IMR-90 (cell line): ENCODE measurements at regions not wholly inside any gene's neighbourhood (a gene's known extent, or its start where the extent isn't known, plus 50 kb on each side); places are given as distances from the start of the nearest gene placed in this dataset.

Experiments used
- ATAC-seq: fragments of 200-7000 bp; cut with Tn5 transposase; 2 replicates; pipeline ENCODE4 v1.9.1; 2020; ENCODE audit warnings: low read depth, mild to moderate bottlenecking, moderate library complexity
- BruUV-seq: library from RNA; stranded (reverse); fragments of 400-500 nt; replicated peaks from 2 replicates; lab custom pipeline; 2021; lab: Mats Ljungman, UMichigan
- CTCF ChIA-PET: fragments of 300-600 bp; formaldehyde crosslinking; extraction: SDS; loops from one replicate; lab custom pipeline; 2021; ENCODE audit warnings: antibody characterized with exemption; lab: Yijun Ruan, JAX
- POLR2A ChIA-PET: fragments of 300-600 bp; sonication (Branson Sonifier 250); formaldehyde crosslinking; loops from one replicate; lab custom pipeline; 2022; ENCODE audit warnings: antibody characterized with exemption; ENCODE audit not compliant: unreplicated experiment; lab: Charles Lee
- DNase-seq: peaks from one replicate; pipeline ENCODE4 v3.0.0; 2013
- H2AFZ ChIP-seq: replicated peaks from 2 replicates; pipeline ENCODE3; 2013; ENCODE audit warnings: low read length, mild to moderate bottlenecking; ENCODE audit not compliant: poor library complexity
- H2AK5ac ChIP-seq: 2 replicates; pipeline ENCODE4 v1.6.1; 2013; ENCODE audit warnings: low read depth, low read length, inconsistent platforms
- H2AK9ac ChIP-seq: replicated peaks from 2 replicates; pipeline ENCODE3; 2013; ENCODE audit warnings: mild to moderate bottlenecking, low read depth, low read length, moderate library complexity; ENCODE audit not compliant: poor library complexity
- H2BK120ac ChIP-seq: 2 replicates; pipeline ENCODE4 v1.6.1; 2013; ENCODE audit warnings: low read depth, low read length, inconsistent platforms
- H2BK15ac ChIP-seq: 3 replicates; pipeline ENCODE4 v1.6.1; 2013; ENCODE audit warnings: low read depth, low read length, inconsistent platforms
- H2BK20ac ChIP-seq: 2 replicates; pipeline ENCODE4 v1.6.1; 2013; ENCODE audit warnings: low read depth, mild to moderate bottlenecking, inconsistent platforms, low read length, moderate library complexity
- H2BK5ac ChIP-seq: 2 replicates; pipeline ENCODE4 v1.6.1; 2013; ENCODE audit warnings: mild to moderate bottlenecking, low read depth, low read length, inconsistent platforms; ENCODE audit not compliant: poor library complexity, severe bottlenecking
- H3K14ac ChIP-seq: replicated peaks from 2 replicates; pipeline ENCODE4 v1.6.1; 2013; ENCODE audit warnings: low read depth, low read length, inconsistent platforms
- H3K18ac ChIP-seq: 2 replicates; pipeline ENCODE4 v1.6.1; 2013; ENCODE audit warnings: low read depth, low read length, control low read depth
- H3K23ac ChIP-seq: 2 replicates; pipeline ENCODE4 v1.6.1; 2013; ENCODE audit warnings: low read depth, low read length, inconsistent platforms
- H3K27ac ChIP-seq: 2 replicates; pipeline ENCODE4 v1.5.1; 2013; ENCODE audit warnings: mild to moderate bottlenecking, control low read depth, low read length; ENCODE audit not compliant: insufficient read depth
- H3K27me3 ChIP-seq: 2 replicates; pipeline ENCODE4 v1.6.1; 2013; ENCODE audit warnings: low read length; ENCODE audit not compliant: control insufficient read depth, insufficient read depth
- H3K36me3 ChIP-seq: 2 replicates; pipeline ENCODE4 v1.6.1; 2013; ENCODE audit warnings: low read length, mixed read lengths; ENCODE audit not compliant: control insufficient read depth, insufficient read depth
- H3K4ac ChIP-seq: 2 replicates; pipeline ENCODE4 v1.6.1; 2013; ENCODE audit warnings: low read depth, low read length, inconsistent platforms
- H3K4me1 ChIP-seq: 2 replicates; pipeline ENCODE4 v1.6.1; 2013; ENCODE audit warnings: low read length, mixed read lengths; ENCODE audit not compliant: control insufficient read depth, insufficient read depth
- H3K4me2 ChIP-seq: 2 replicates; pipeline ENCODE4 v1.6.1; 2013; ENCODE audit warnings: low read depth, mild to moderate bottlenecking, control low read depth, low read length, moderate library complexity
- H3K4me3 ChIP-seq: 2 replicates; pipeline ENCODE4 v1.5.1; 2013; ENCODE audit warnings: low read depth, mild to moderate bottlenecking, control low read depth, low read length, moderate library complexity; ENCODE audit not compliant: insufficient read depth
- H3K56ac ChIP-seq: 2 replicates; pipeline ENCODE4 v1.6.1; 2013; ENCODE audit warnings: low read length, inconsistent platforms; ENCODE audit not compliant: insufficient read depth; ENCODE audit errors: extremely low read depth
- H3K79me1 ChIP-seq, 2 experiments: 2 replicates each; pipeline ENCODE4 v1.6.1; 2013; ENCODE audit warnings: low read length in 2 of 2, inconsistent platforms in 1 of 2, low read depth in 1 of 2
- H3K9ac ChIP-seq: 2 replicates; pipeline ENCODE4 v1.6.1; 2013; ENCODE audit warnings: low read depth, low read length, control low read depth
- H3K9me1 ChIP-seq: 2 replicates; pipeline ENCODE4 v1.6.1; 2013; ENCODE audit warnings: low read length, inconsistent platforms; ENCODE audit not compliant: insufficient read depth
- H3K9me3 ChIP-seq: 2 replicates; pipeline ENCODE4 v1.6.1; 2013; ENCODE audit warnings: low read length; ENCODE audit not compliant: control insufficient read depth, insufficient read depth
- H4K20me1 ChIP-seq: 2 replicates; pipeline ENCODE4 v1.6.1; 2013; ENCODE audit warnings: low read length, inconsistent platforms; ENCODE audit not compliant: insufficient read depth
- H4K5ac ChIP-seq: 2 replicates; pipeline ENCODE4 v1.6.1; 2013; ENCODE audit warnings: mild to moderate bottlenecking, low read depth, low read length, control low read depth
- H4K8ac ChIP-seq, 2 experiments: 2 replicates each; pipeline ENCODE4 v1.6.1; 2013; ENCODE audit warnings: low read depth in 2 of 2, low read length in 2 of 2, control low read depth in 1 of 2, inconsistent platforms in 1 of 2
- H4K91ac ChIP-seq: 2 replicates; pipeline ENCODE4 v1.6.1; 2013; ENCODE audit warnings: low read depth, low read length, inconsistent platforms; ENCODE audit not compliant: insufficient read depth
- CHD1 ChIP-seq: IDR thresholded peaks from 2 replicates; pipeline ENCODE4 v1.6.1; 2012; ENCODE audit warnings: low read depth, low read length, improper control_type of control experiment
- USF2 ChIP-seq: fragments of 150-350 bp; IDR thresholded peaks from 2 replicates; pipeline ENCODE4 v1.6.1; 2017; ENCODE audit warnings: mild to moderate bottlenecking, antibody characterized with exemption, low read length, low read depth
- WGBS, 2 experiments: methylation state at CpG; one replicate each; pipeline versions ENCODE4 v1.1.5 to v1.1.7; 2013; ENCODE audit warnings: missing lambda C conversion rate in 2 of 2; ENCODE audit not compliant: insufficient read length in 1 of 2; ENCODE audit errors: extremely low coverage in 2 of 2; 5-methylcytosine and 5-hydroxymethylcytosine counted together
- dilution Hi-C: fragments of 300-500 bp; cut with HindIII; formaldehyde crosslinking; loops from one replicate; pipeline ENCODE4 v1.14.3; 2018; ENCODE audit warnings: low sequenced_read_pairs; ENCODE audit not compliant: unreplicated experiment
- in situ Hi-C: fragments of 300-500 bp; cut with MboI; formaldehyde crosslinking; loops from 3 replicates; pipeline ENCODE4 v1.14.3; 2019; ENCODE audit warnings: low sequenced_read_pairs, inconsistent platforms, mixed read lengths
- intact Hi-C: fragments of 100-400 bp; cut with micrococcal nuclease; formaldehyde crosslinking; loops from 2 replicates; pipeline ENCODE4 v1.10.0; 2022

GRCh38 chr14:105849933-105850626 is 323.7 kb downstream of the TMEM121 start:
- Histone ChIP-seq H2BK20ac (no peak overlapping the region), H4K5ac (no peak overlapping the region), H3K4me3 (no peak overlapping the region), H2AK9ac (no peak overlapping the region), H3K4me1 (no peaks in the 10 kb centered on the region), H3K4me2 (no peak overlapping the region), H3K23ac (no peak overlapping the region), H3K18ac (no peak overlapping the region), H3K27ac (no peak overlapping the region), H3K79me1 (no peaks in the 10 kb centered on the region), H3K14ac (no peak overlapping the region), H2BK5ac (no peak overlapping the region), H2BK15ac (no peak overlapping the region), H2AK5ac (no peak overlapping the region), H3K4ac (no peak overlapping the region), H3K9me3 (peaks cover 66% of the 10 kb centered on the region), H3K9ac (no peak overlapping the region), H4K91ac (no peak overlapping the region), H2AFZ (no peak overlapping the region), H3K56ac (no peak overlapping the region), H4K20me1 (no peaks in the 10 kb centered on the region), H3K27me3 (no peaks in the 10 kb centered on the region), H2BK120ac (no peak overlapping the region), H4K8ac (no peak overlapping the region), H3K36me3 (no peaks in the 10 kb centered on the region), H3K9me1 (no peaks in the 10 kb centered on the region)
- intact Hi-C loops (no loop called here), dilution Hi-C loops (no loop called here), in situ Hi-C loops (no loop called here)
- WGBS, 2 experiments = 33% methylated on average over 1 of the region's 11 CpGs; no CpG with 5 or more reads in 1 of the 2 experiments
- CTCF ChIA-PET = no interaction called here
- DNase-seq (no peak), ATAC-seq (no peak)
- POLR2A ChIA-PET = no interaction called here
- BruUV-seq = no TSS peak
- TF ChIP-seq USF2 (no peak), CHD1 (no peak)
